Mesendoderm (in vitro differentiated cells): ENCODE measurements at regions not wholly inside any gene's neighbourhood (a gene's known extent, or its start where the extent isn't known, plus 50 kb on each side); places are given as distances from the start of the nearest gene placed in this dataset.

ENCODE experiments used
- DNase-seq: peaks from one replicate; pipeline ENCODE4 v3.0.0; 2013
- H2AK5ac ChIP-seq: 2 replicates; pipeline ENCODE4 v1.6.1; 2013; ENCODE audit warnings: low read length, inconsistent platforms
- H2BK120ac ChIP-seq: 2 replicates; pipeline ENCODE4 v1.6.1; 2013; ENCODE audit warnings: low read depth, mild to moderate bottlenecking, low read length, moderate library complexity, mixed read lengths
- H2BK15ac ChIP-seq: replicated peaks from 2 replicates; pipeline ENCODE4 v1.6.1; 2013; ENCODE audit warnings: low read depth, mild to moderate bottlenecking, moderate library complexity
- H2BK5ac ChIP-seq: 2 replicates; pipeline ENCODE4 v1.6.1; 2013; ENCODE audit warnings: low read length, inconsistent platforms
- H3K18ac ChIP-seq: 2 replicates; pipeline ENCODE4 v1.6.1; 2013; ENCODE audit warnings: mild to moderate bottlenecking, low read length, mixed read lengths
- H3K23ac ChIP-seq: one replicate; pipeline ENCODE4 v1.6.1; 2013; ENCODE audit warnings: low read length
- H3K27ac ChIP-seq: 2 replicates; pipeline ENCODE4 v1.5.1; 2013; ENCODE audit warnings: low read depth, mild to moderate bottlenecking, inconsistent platforms, low read length, moderate library complexity
- H3K27me3 ChIP-seq: 2 replicates; pipeline ENCODE4 v1.6.1; 2013; ENCODE audit warnings: low read length, control low read depth, mild to moderate bottlenecking, inconsistent platforms; ENCODE audit not compliant: insufficient read depth, poor library complexity
- H3K36me3 ChIP-seq: 2 replicates; pipeline ENCODE4 v1.6.1; 2013; ENCODE audit warnings: low read length, inconsistent platforms; ENCODE audit not compliant: control insufficient read depth, insufficient read depth
- H3K4ac ChIP-seq: one replicate; pipeline ENCODE4 v1.6.1; 2013; ENCODE audit warnings: low read depth, mild to moderate bottlenecking, low read length, moderate library complexity
- H3K4me1 ChIP-seq: 2 replicates; pipeline ENCODE4 v1.6.1; 2013; ENCODE audit warnings: low read depth, low read length, inconsistent platforms; ENCODE audit not compliant: control insufficient read depth
- H3K4me2 ChIP-seq: 2 replicates; pipeline ENCODE4 v1.6.1; 2013; ENCODE audit warnings: low read length
- H3K4me3 ChIP-seq: 2 replicates; pipeline ENCODE4 v1.5.1; 2013; ENCODE audit warnings: mild to moderate bottlenecking, low read length
- H3K56ac ChIP-seq: one replicate; pipeline ENCODE4 v1.6.1; 2013; ENCODE audit warnings: low read length
- H3K79me1 ChIP-seq: 2 replicates; pipeline ENCODE4 v1.6.1; 2013; ENCODE audit warnings: low read length, inconsistent platforms
- H3K79me2 ChIP-seq: 2 replicates; pipeline ENCODE4 v1.6.1; 2013; ENCODE audit warnings: mild to moderate bottlenecking, low read length; ENCODE audit not compliant: control insufficient read depth, insufficient read depth
- H3K9ac ChIP-seq: 2 replicates; pipeline ENCODE4 v1.6.1; 2013; ENCODE audit warnings: low read length, inconsistent platforms
- H4K5ac ChIP-seq: one replicate; pipeline ENCODE4 v1.6.1; 2013; ENCODE audit warnings: low read length
- H4K8ac ChIP-seq: one replicate; pipeline ENCODE4 v1.6.1; 2013; ENCODE audit warnings: low read depth, mild to moderate bottlenecking, control low read depth, low read length, moderate library complexity
- WGBS: extraction: QIAGEN DNeasy Blood & Tissue Kit; methylation state at CpG from one replicate; pipeline ENCODE4 v1.1.7; 2013; ENCODE audit warnings: low lambda C conversion rate, missing lambda C conversion rate; ENCODE audit not compliant: insufficient coverage; ENCODE audit errors: extremely low coverage; 5-methylcytosine and 5-hydroxymethylcytosine counted together

DNA sequence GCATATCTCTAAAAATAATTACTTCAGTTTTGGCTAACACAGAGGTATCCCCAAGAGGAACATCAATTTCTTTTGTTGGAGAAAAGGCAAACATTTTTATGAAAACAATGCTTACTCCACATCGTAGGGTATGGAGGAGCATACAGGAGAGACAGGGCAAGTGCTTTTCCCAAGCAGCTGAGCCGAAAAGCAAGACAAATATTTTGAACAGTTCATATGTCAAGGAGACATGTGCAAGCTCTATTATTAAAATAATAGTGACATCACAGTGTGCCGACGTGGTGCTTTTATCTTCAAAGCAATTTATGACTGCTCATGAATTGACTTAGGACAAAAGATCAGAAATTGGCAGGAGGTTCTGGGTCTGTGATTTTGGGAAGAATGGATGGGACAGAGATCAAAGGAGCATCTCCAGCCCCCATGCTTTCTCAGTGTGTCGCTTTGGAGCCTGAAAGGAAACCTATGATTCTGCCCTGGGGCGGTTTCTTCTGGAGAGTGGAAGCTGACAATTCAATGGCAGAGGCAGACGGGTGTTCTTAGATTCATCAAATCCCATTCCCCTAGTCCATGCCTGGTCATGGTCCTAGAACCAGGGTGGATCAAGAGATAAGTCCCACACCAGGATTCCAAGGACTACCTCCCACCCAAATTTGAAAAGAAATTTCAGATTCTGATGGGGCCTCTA is 97.1 kb downstream of the JCAD start:
- H2BK5ac ChIP-seq = no peak overlapping the region
- no peak overlapping the region for H3K23ac ChIP-seq
- H3K27me3 ChIP-seq = no peaks in the 10 kb centered on the region
- no peaks in the 10 kb centered on the region for H3K36me3 ChIP-seq
- H4K8ac ChIP-seq = no peak overlapping the region
- H3K79me1 ChIP-seq = no peaks in the 10 kb centered on the region
- no CpG with 5 or more reads among the region's 7 CpGs for WGBS
- H3K79me2 ChIP-seq = no peaks in the 10 kb centered on the region
- H3K18ac ChIP-seq = no peak overlapping the region
- H3K4me3 ChIP-seq = no peak overlapping the region
- no peaks in the 10 kb centered on the region for H3K4me1 ChIP-seq
- H2BK120ac ChIP-seq = no peak overlapping the region
- H4K5ac ChIP-seq = no peak overlapping the region
- H2AK5ac ChIP-seq = no peak overlapping the region
- no peak overlapping the region for H3K4me2 ChIP-seq
- H3K4ac ChIP-seq = no peak overlapping the region
- no peak overlapping the region for H3K9ac ChIP-seq
- no peak overlapping the region for H3K27ac ChIP-seq
- H2BK15ac ChIP-seq = no peak overlapping the region
- no peak for DNase-seq
- H3K56ac ChIP-seq = no peak overlapping the region

DNA sequence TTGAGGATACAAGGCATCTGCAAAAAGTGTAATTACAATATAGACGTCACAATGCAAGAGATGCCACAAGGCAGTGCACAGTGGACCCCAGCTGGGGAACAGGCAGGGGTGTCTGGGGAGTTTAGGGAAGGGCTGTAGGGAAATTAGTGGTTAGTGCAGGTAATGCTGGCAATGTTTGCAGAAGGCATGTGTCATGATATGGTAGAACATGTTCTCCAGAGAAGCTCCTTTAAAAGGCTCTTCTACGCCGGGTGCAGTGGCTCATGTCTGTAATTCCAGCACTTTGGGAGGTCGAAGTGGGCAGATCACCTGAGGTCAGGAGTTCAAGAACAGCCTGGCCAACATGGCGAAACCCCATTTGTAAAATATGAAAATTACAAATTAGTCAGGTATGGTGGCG is 98.0 kb downstream of the JCAD start:
- Histone ChIP-seq H3K79me2 (no peaks in the 10 kb centered on the region), H3K23ac (no peak overlapping the region)
- WGBS = no CpG with 5 or more reads among the region's 6 CpGs

DNA sequence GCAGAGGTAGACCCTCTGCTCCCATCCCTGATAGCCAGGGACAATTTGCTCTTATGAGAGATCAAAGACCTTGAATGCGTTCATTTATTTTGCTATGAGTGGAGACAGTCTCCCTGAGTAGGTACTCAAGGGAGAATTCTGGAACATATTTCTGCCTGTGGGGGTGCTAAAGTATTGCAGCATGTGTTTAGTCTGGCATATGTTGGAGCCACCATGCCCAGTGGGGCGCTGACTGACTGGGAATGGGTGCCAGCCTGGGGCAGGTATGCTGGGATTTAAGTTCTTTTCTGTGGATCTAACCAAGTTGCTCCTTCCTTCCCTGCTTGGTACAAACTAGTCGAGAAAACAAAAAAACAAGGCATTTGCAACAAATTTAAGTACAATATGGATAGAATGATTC is 99.1 kb downstream of the JCAD start:
- no peak overlapping the region for H3K4me3 ChIP-seq
- H3K18ac ChIP-seq = no peak overlapping the region
- H3K36me3 ChIP-seq = no peaks in the 10 kb centered on the region
- H3K23ac ChIP-seq = no peak overlapping the region
- H2BK15ac ChIP-seq = no peak overlapping the region
- no peaks in the 10 kb centered on the region for H3K79me1 ChIP-seq
- H2BK5ac ChIP-seq = no peak overlapping the region
- H3K4me1 ChIP-seq = no peaks in the 10 kb centered on the region
- no peaks in the 10 kb centered on the region for H3K27me3 ChIP-seq
- H3K4ac ChIP-seq = no peak overlapping the region
- no peak overlapping the region for H4K8ac ChIP-seq
- DNase-seq = no peak
- H3K27ac ChIP-seq = no peak overlapping the region
- H3K79me2 ChIP-seq = no peaks in the 10 kb centered on the region
- no peak overlapping the region for H3K9ac ChIP-seq
- no peak overlapping the region for H2BK120ac ChIP-seq
- H3K56ac ChIP-seq = no peak overlapping the region
- H2AK5ac ChIP-seq = no peak overlapping the region
- no CpG with 5 or more reads among the region's 3 CpGs for WGBS
- H3K4me2 ChIP-seq = no peak overlapping the region
- H4K5ac ChIP-seq = no peak overlapping the region

More for the DNA sequence above, 98.0 kb downstream of the JCAD start:
- no peak overlapping the region for H3K4me3 ChIP-seq
- no peak overlapping the region for H3K4me2 ChIP-seq
- H3K4ac ChIP-seq = no peak overlapping the region
- H2BK15ac ChIP-seq = no peak overlapping the region
- no peaks in the 10 kb centered on the region for H3K36me3 ChIP-seq
- H3K18ac ChIP-seq = no peak overlapping the region
- no peak overlapping the region for H3K27ac ChIP-seq
- no peak overlapping the region for H2BK5ac ChIP-seq
- no peak overlapping the region for H4K8ac ChIP-seq
- no peak overlapping the region for H3K56ac ChIP-seq
- H2AK5ac ChIP-seq = no peak overlapping the region
- H3K9ac ChIP-seq = no peak overlapping the region
- no peak overlapping the region for H2BK120ac ChIP-seq
- DNase-seq = no peak
- H4K5ac ChIP-seq = no peak overlapping the region
- no peaks in the 10 kb centered on the region for H3K4me1 ChIP-seq
- H3K27me3 ChIP-seq = no peaks in the 10 kb centered on the region
- H3K79me1 ChIP-seq = no peaks in the 10 kb centered on the region

GRCh38 chr10:29959586-29959985 is 99.8 kb downstream of the JCAD start:
- H2AK5ac ChIP-seq = no peak overlapping the region
- H4K5ac ChIP-seq = no peak overlapping the region
- H3K9ac ChIP-seq = no peak overlapping the region
- H3K23ac ChIP-seq = no peak overlapping the region
- H2BK120ac ChIP-seq = no peak overlapping the region
- H2BK5ac ChIP-seq = no peak overlapping the region
- H3K4ac ChIP-seq = no peak overlapping the region
- no peaks in the 10 kb centered on the region for H3K79me1 ChIP-seq
- no peak overlapping the region for H4K8ac ChIP-seq
- H3K27me3 ChIP-seq = no peaks in the 10 kb centered on the region
- H3K27ac ChIP-seq = no peak overlapping the region
- no peak overlapping the region for H3K56ac ChIP-seq
- no peaks in the 10 kb centered on the region for H3K79me2 ChIP-seq
- no peak overlapping the region for H3K4me2 ChIP-seq
- no peak overlapping the region for H3K4me3 ChIP-seq
- no peak overlapping the region for H3K18ac ChIP-seq
- H3K4me1 ChIP-seq = no peaks in the 10 kb centered on the region
- no CpG with 5 or more reads among the region's 18 CpGs for WGBS
- no peak overlapping the region for H2BK15ac ChIP-seq
- H3K36me3 ChIP-seq = no peaks in the 10 kb centered on the region
- no peak for DNase-seq

DNA sequence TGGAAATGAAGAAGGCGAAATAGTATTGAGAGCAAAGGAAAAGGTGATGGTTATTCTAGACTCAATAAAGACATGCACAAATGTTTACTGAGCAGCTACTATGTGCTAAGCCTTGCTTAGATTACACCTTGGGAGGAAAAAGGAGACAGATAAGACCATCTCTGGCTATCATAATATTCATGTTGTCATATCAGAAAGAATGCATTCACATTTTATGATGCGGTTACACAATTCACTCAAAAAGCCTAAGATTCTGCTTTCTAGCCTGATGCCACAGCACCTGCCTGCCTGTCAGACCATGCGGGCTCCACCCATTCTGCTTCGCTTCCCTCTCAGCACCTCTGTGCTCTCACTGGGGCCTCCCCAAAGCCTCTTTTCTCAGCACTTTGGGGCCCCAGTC is 100.9 kb downstream of the JCAD start:
- no peaks in the 10 kb centered on the region for H3K4me1 ChIP-seq
- no peak overlapping the region for H3K4me3 ChIP-seq
- no peak overlapping the region for H3K56ac ChIP-seq
- no peak overlapping the region for H3K4ac ChIP-seq
- H3K36me3 ChIP-seq = no peaks in the 10 kb centered on the region
- no peak for DNase-seq
- no peak overlapping the region for H3K27ac ChIP-seq
- no peak overlapping the region for H3K23ac ChIP-seq
- no peak overlapping the region for H3K4me2 ChIP-seq
- no peaks in the 10 kb centered on the region for H3K27me3 ChIP-seq
- H4K5ac ChIP-seq = no peak overlapping the region
- no peak overlapping the region for H2BK15ac ChIP-seq
- H2AK5ac ChIP-seq = no peak overlapping the region
- H3K79me1 ChIP-seq = no peaks in the 10 kb centered on the region
- no CpG with 5 or more reads among the region's 4 CpGs for WGBS
- H4K8ac ChIP-seq = no peak overlapping the region
- no peak overlapping the region for H2BK5ac ChIP-seq
- H3K9ac ChIP-seq = no peak overlapping the region
- H3K18ac ChIP-seq = no peak overlapping the region
- H2BK120ac ChIP-seq = no peak overlapping the region
- no peaks in the 10 kb centered on the region for H3K79me2 ChIP-seq

DNA sequence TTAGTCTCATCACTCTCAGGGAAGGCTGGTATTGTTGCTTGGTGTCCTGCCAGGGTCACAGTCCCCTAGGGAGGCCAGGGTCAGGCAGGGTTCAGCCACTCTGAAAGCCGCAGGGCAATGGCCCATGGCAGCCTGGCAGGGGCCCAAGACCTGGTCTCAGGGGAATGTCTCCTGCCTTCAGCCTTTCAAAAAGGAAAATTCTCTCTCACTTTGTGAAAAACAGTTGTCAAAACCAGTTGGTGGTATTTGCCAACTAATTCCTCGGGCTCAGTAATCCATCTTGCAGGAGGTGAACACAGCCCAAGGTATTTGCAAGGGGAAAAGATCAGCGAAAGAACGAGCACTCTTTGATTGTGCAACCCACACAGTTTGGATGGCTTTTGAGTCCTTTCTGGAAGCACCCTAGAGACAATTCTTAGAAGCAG is 101.5 kb downstream of the JCAD start:
- Histone ChIP-seq H2BK120ac (no peak overlapping the region), H3K27ac (no peak overlapping the region), H3K36me3 (no peaks in the 10 kb centered on the region), H3K56ac (no peak overlapping the region), H3K4ac (no peak overlapping the region), H3K4me2 (no peak overlapping the region), H3K4me1 (no peaks in the 10 kb centered on the region), H3K4me3 (no peak overlapping the region), H2BK15ac (no peak overlapping the region), H3K18ac (no peak overlapping the region), H4K5ac (no peak overlapping the region), H3K79me2 (no peaks in the 10 kb centered on the region), H3K9ac (no peak overlapping the region), H4K8ac (no peak overlapping the region), H3K79me1 (no peaks in the 10 kb centered on the region), H3K27me3 (no peaks in the 10 kb centered on the region), H2AK5ac (no peak overlapping the region), H2BK5ac (no peak overlapping the region), H3K23ac (no peak overlapping the region)
- no peak for DNase-seq
- no CpG with 5 or more reads among the region's 4 CpGs for WGBS
